Activated B cell treated with CpG ODN at 0.5 μM for 24 hours (primary cell): ENCODE measurements at regions not wholly inside any gene's neighbourhood (a gene's known extent, or its start where the extent isn't known, plus 50 kb on each side); places are given as distances from the start of the nearest gene placed in this dataset.
"Not testable (repeated sequence)": the region's sequence is repeated elsewhere in the genome, so short reads cannot be mapped to it uniquely, and the experiment has no call there.

Experiments
- ATAC-seq: fragments of 200-7000 bp; cut with Tn5 transposase; one replicate; pipeline ENCODE4 v1.10.0; 2021; ENCODE audit warnings: low read depth, mild to moderate bottlenecking, moderate library complexity
- CTCF ChIA-PET: fragments of 350-600 bp; sonication (Branson Sonifier 250); formaldehyde crosslinking; loops from one replicate; lab custom pipeline; 2021; ENCODE audit warnings: antibody characterized with exemption; lab: Charles Lee
- POLR2A ChIA-PET: fragments of 350-600 bp; sonication (Branson Sonifier 250); formaldehyde crosslinking; loops from one replicate; lab custom pipeline; 2021; ENCODE audit warnings: antibody characterized with exemption; lab: Charles Lee
- DNase-seq: peaks from one replicate; pipeline ENCODE4 v3.0.0; 2022
- H3K27ac Mint-ChIP-seq: one replicate; pipeline ENCODE4 v1.8.0; 2020; ENCODE audit warnings: mixed read lengths
- H3K27me3 Mint-ChIP-seq: one replicate; pipeline ENCODE4 v1.8.0; 2021; ENCODE audit warnings: mixed read lengths
- H3K36me3 Mint-ChIP-seq: one replicate; pipeline ENCODE4 v1.8.0; 2021; ENCODE audit warnings: low read depth, mixed read lengths
- H3K4me1 Mint-ChIP-seq: one replicate; pipeline ENCODE4 v1.8.0; 2021; ENCODE audit warnings: mixed read lengths
- H3K4me3 Mint-ChIP-seq: one replicate; pipeline ENCODE4 v1.8.0; 2020; ENCODE audit warnings: mild to moderate bottlenecking, mixed read lengths
- H3K9me3 Mint-ChIP-seq: one replicate; pipeline ENCODE4 v1.8.0; 2020; ENCODE audit warnings: mixed read lengths
- CTCF ChIP-seq: fragments of 200-600 bp; IDR thresholded peaks from one replicate; pipeline ENCODE4 v1.8.0; 2022; ENCODE audit warnings: antibody characterized with exemption, mild to moderate bottlenecking
- intact Hi-C: fragments of 100-400 bp; cut with micrococcal nuclease; formaldehyde crosslinking; loops from one replicate; pipeline ENCODE4 v1.15.1; 2024

GRCh38 chr13:108070925-108071324, 144.4 kb downstream of the LIG4 start:
- POLR2A ChIA-PET = no interaction called here
- no peak overlapping the region for H3K27ac Mint-ChIP-seq
- no peaks in the 10 kb centered on the region for H3K36me3 Mint-ChIP-seq
- no peak for TF ChIP-seq CTCF
- DNase-seq = no peak
- no peaks in the 10 kb centered on the region for H3K27me3 Mint-ChIP-seq
- no peak for ATAC-seq
- intact Hi-C loops = no loop called here
- no peaks in the 10 kb centered on the region for H3K4me1 Mint-ChIP-seq
- no peak overlapping the region for H3K4me3 Mint-ChIP-seq
- H3K9me3 Mint-ChIP-seq = peaks cover 13% of the 10 kb centered on the region
- CTCF ChIA-PET = no interaction called here

GRCh38 chr13:108070491-108070890, 144.8 kb downstream of the LIG4 start:
- no peaks in the 10 kb centered on the region for H3K27me3 Mint-ChIP-seq
- no peak overlapping the region for H3K4me3 Mint-ChIP-seq
- no peaks in the 10 kb centered on the region for H3K36me3 Mint-ChIP-seq
- POLR2A ChIA-PET = no interaction called here
- H3K27ac Mint-ChIP-seq = no peak overlapping the region
- H3K4me1 Mint-ChIP-seq = no peaks in the 10 kb centered on the region
- TF ChIP-seq CTCF = no peak
- DNase-seq (no peak), ATAC-seq (no peak)
- peaks cover 10% of the 10 kb centered on the region for H3K9me3 Mint-ChIP-seq
- CTCF ChIA-PET = no interaction called here
- intact Hi-C loops = no loop called here

- ChIA-PET POLR2A (no interaction called here), CTCF (no interaction called here)
- Mint-ChIP-seq H3K4me1 (no peaks in the 10 kb centered on the region), H3K4me3 (no peak overlapping the region), H3K27ac (no peak overlapping the region), H3K36me3 (no peaks in the 10 kb centered on the region), H3K9me3 (peaks cover 10% of the 10 kb centered on the region), H3K27me3 (no peaks in the 10 kb centered on the region)
- no peak for TF ChIP-seq CTCF
- no peak for DNase-seq
- intact Hi-C loops = no loop called here
- no peak for ATAC-seq
Measured at GRCh38 chr13:108069521-108070210, 145.7 kb downstream of the LIG4 start.

GRCh38 chr13:108064372-108064771, 151.0 kb downstream of the LIG4 start:
- intact Hi-C loops, H3K4me3 Mint-ChIP-seq, POLR2A ChIA-PET, CTCF ChIA-PET, H3K27me3 Mint-ChIP-seq, H3K36me3 Mint-ChIP-seq, ATAC-seq, H3K27ac Mint-ChIP-seq, DNase-seq, H3K4me1 Mint-ChIP-seq: not testable (repeated sequence)
- H3K9me3 Mint-ChIP-seq = peaks cover 16% of the 10 kb centered on the region

- H3K4me1 Mint-ChIP-seq = no peaks in the 10 kb centered on the region
- no peak overlapping the region for H3K27ac Mint-ChIP-seq
- intact Hi-C loops = no loop called here
- no peak for TF ChIP-seq CTCF
- H3K27me3 Mint-ChIP-seq = no peaks in the 10 kb centered on the region
- ChIA-PET POLR2A (no interaction called here), CTCF (no interaction called here)
- no peaks in the 10 kb centered on the region for H3K36me3 Mint-ChIP-seq
- ATAC-seq (no peak), DNase-seq (no peak)
- H3K9me3 Mint-ChIP-seq = peaks cover 12% of the 10 kb centered on the region
- no peak overlapping the region for H3K4me3 Mint-ChIP-seq
Measured at GRCh38 chr13:108060111-108060510, 155.2 kb downstream of the LIG4 start.

- no peak for DNase-seq
- H3K27me3 Mint-ChIP-seq = no peaks in the 10 kb centered on the region
- no peak overlapping the region for H3K4me3 Mint-ChIP-seq
- no peaks in the 10 kb centered on the region for H3K4me1 Mint-ChIP-seq
- peaks cover 2% of the 10 kb centered on the region for H3K9me3 Mint-ChIP-seq
- intact Hi-C loops = no loop called here
- ChIA-PET CTCF (no interaction called here), POLR2A (no interaction called here)
- no peak overlapping the region for H3K27ac Mint-ChIP-seq
- no peak for TF ChIP-seq CTCF
- no peak for ATAC-seq
- H3K36me3 Mint-ChIP-seq = no peaks in the 10 kb centered on the region
Measured at GRCh38 chr13:108056278-108056677, 159.1 kb downstream of the LIG4 start.
